Caco-2 (cell line): ENCODE measurements at regions not wholly inside any gene's neighbourhood (a gene's known extent, or its start where the extent isn't known, plus 50 kb on each side); places are given as distances from the start of the nearest gene placed in this dataset.

ENCODE experiments used
- BruUV-seq: library from RNA; stranded (reverse); fragments of 400-500 nt; replicated peaks from 2 replicates; lab custom pipeline; 2021; lab: Mats Ljungman, UMichigan
- CTCF ChIA-PET: fragments of 300-600 bp; sonication (Branson Sonifier 250); formaldehyde crosslinking; loops from one replicate; lab custom pipeline; 2022; ENCODE audit warnings: antibody characterized with exemption; lab: Charles Lee
- POLR2A ChIA-PET: fragments of 300-600 bp; sonication (Branson Sonifier 250); formaldehyde crosslinking; loops from one replicate; lab custom pipeline; 2022; ENCODE audit warnings: antibody characterized with exemption; lab: Charles Lee
- DNase-seq, 2 experiments: peaks; one replicate each; pipeline versions ENCODE4 v3.0.0 to v3.0.0-alpha.2; 2020 to 2022
- H3K27me3 ChIP-seq: replicated peaks from 2 replicates; pipeline ENCODE4 v1.6.0; 2011; ENCODE audit warnings: low read length; ENCODE audit not compliant: control insufficient read depth, insufficient read depth
- H3K36me3 ChIP-seq: 2 replicates; pipeline ENCODE4 v1.5.1; 2011; ENCODE audit warnings: low read length; ENCODE audit not compliant: control insufficient read depth, insufficient read depth
- H3K4me1 ChIP-seq: fragments of 250-450 bp; sonication (Bioruptor Pico); 2 replicates; pipeline ENCODE4 v1.5.1; 2020; ENCODE audit warnings: mild to moderate bottlenecking
- H3K4me3 ChIP-seq: 2 replicates; pipeline ENCODE4 v1.5.1; 2011; ENCODE audit warnings: low read depth, mild to moderate bottlenecking, control low read depth, low read length
- H3K9me3 ChIP-seq: fragments of 250-450 bp; sonication (Bioruptor Pico); 2 replicates; pipeline ENCODE4 v1.5.1; 2020; ENCODE audit warnings: mild to moderate bottlenecking, moderate library complexity
- H3K27ac Mint-ChIP-seq: one replicate; pipeline ENCODE4 v1.8.0; 2022; ENCODE audit warnings: mixed read lengths; ENCODE audit not compliant: unreplicated experiment
- H3K27me3 Mint-ChIP-seq: one replicate; pipeline ENCODE4 v1.8.0; 2022; ENCODE audit warnings: mixed read lengths; ENCODE audit not compliant: insufficient read depth, unreplicated experiment
- H3K36me3 Mint-ChIP-seq: one replicate; pipeline ENCODE4 v1.8.0; 2022; ENCODE audit warnings: mild to moderate bottlenecking, mixed read lengths; ENCODE audit not compliant: insufficient read depth, unreplicated experiment
- H3K4me1 Mint-ChIP-seq: one replicate; pipeline ENCODE4 v1.8.0; 2022; ENCODE audit warnings: low read depth, mixed read lengths; ENCODE audit not compliant: unreplicated experiment
- H3K4me3 Mint-ChIP-seq: one replicate; pipeline ENCODE4 v1.8.0; 2022; ENCODE audit warnings: mild to moderate bottlenecking, moderate library complexity, mixed read lengths; ENCODE audit not compliant: unreplicated experiment
- H3K9me3 Mint-ChIP-seq: one replicate; pipeline ENCODE4 v1.8.0; 2022; ENCODE audit warnings: mixed read lengths; ENCODE audit not compliant: unreplicated experiment
- intact Hi-C: fragments of 100-400 bp; cut with micrococcal nuclease; formaldehyde crosslinking; loops from one replicate; pipeline ENCODE4 v1.10.0; 2022; ENCODE audit not compliant: unreplicated experiment
- TF ChIP-seq, protein P1 (sequence below), 2 experiments: fragments of 200-600 bp in 1 of 2; IDR thresholded peaks; 1 replicate in 1 of 2; 2 replicates in 1 of 2; pipeline versions ENCODE4 v1.5.1 to v1.8.0; 2011 to 2022; ENCODE audit warnings: antibody characterized with exemption in 1 of 2, control low read depth in 1 of 2, inconsistent platforms in 1 of 2, low read depth in 1 of 2, low read length in 1 of 2, mild to moderate bottlenecking in 1 of 2, moderate library complexity in 1 of 2; ENCODE audit not compliant: insufficient read depth in 1 of 2, severe bottlenecking in 1 of 2, unreplicated experiment in 1 of 2

DNA sequence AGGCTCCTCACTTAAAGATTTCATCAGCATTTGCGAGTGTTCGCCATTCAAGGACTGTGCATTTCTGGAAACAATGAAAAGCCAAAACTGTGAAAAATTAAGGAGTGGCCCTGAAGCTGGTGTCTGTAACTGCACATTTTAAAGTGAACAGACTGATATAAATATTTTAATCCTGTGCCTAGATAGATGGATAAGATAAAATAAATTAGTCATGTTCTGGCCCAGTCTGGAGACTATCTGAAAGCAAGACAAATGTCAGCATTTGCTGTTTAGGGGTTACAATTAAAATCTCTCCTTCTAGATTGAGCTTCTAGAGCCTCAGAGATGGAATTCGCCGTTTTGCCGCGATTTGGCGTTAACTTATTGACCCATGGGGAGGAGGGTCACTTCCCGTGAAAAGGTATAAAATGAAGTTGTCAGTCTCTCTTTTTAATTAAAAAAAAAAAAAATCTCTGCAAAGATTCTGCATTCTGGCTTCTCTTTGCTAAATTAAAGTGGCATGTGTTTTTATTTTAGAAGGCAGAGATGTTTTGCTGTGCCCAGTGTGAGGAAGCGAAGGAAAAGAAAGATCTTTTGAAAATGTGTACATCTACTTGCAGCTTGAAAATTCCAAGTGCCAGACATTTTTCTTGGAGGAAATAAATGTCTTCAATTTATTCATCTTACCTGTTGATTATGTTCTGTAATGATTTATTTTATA lies 79.7 kb upstream of the WNT7B start:
- no peaks in the 10 kb centered on the region for H3K27me3 ChIP-seq
- H3K4me3 Mint-ChIP-seq: no peak overlapping the region
- no peaks in the 10 kb centered on the region for H3K4me1 ChIP-seq
- intact Hi-C loops: no loop called here
- TF ChIP-seq, protein P1, sequence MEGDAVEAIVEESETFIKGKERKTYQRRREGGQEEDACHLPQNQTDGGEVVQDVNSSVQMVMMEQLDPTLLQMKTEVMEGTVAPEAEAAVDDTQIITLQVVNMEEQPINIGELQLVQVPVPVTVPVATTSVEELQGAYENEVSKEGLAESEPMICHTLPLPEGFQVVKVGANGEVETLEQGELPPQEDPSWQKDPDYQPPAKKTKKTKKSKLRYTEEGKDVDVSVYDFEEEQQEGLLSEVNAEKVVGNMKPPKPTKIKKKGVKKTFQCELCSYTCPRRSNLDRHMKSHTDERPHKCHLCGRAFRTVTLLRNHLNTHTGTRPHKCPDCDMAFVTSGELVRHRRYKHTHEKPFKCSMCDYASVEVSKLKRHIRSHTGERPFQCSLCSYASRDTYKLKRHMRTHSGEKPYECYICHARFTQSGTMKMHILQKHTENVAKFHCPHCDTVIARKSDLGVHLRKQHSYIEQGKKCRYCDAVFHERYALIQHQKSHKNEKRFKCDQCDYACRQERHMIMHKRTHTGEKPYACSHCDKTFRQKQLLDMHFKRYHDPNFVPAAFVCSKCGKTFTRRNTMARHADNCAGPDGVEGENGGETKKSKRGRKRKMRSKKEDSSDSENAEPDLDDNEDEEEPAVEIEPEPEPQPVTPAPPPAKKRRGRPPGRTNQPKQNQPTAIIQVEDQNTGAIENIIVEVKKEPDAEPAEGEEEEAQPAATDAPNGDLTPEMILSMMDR (IDR thresholded peaks at IDR 0.05; ENCODE audit: insufficient read depth in 1 of 2, low read depth in 1 of 2, low read length in 1 of 2, severe bottlenecking in 1 of 2, unreplicated experiment in 1 of 2): no peak
- CTCF ChIA-PET: interaction anchor here (0.6 kb wide), 1 partner anchor 60 kb away, joined by 3 read pairs; no protein-coding TSS in a partner anchor
- H3K9me3 ChIP-seq: no peaks in the 10 kb centered on the region
- H3K4me3 ChIP-seq: no peak overlapping the region
- no peak overlapping the region for H3K27ac Mint-ChIP-seq
- H3K36me3 ChIP-seq: no peaks in the 10 kb centered on the region
- DNase-seq: no peak
- H3K4me1 Mint-ChIP-seq: no peaks in the 10 kb centered on the region
- no peaks in the 10 kb centered on the region for H3K36me3 Mint-ChIP-seq
- POLR2A ChIA-PET: interaction anchor here (0.7 kb wide), 2 partner anchors 9 to 77 kb away, joined by 6 read pairs; no protein-coding TSS in a partner anchor
- H3K9me3 Mint-ChIP-seq: no peaks in the 10 kb centered on the region
- H3K27me3 Mint-ChIP-seq: no peaks in the 10 kb centered on the region
- BruUV-seq: no TSS peak

DNA sequence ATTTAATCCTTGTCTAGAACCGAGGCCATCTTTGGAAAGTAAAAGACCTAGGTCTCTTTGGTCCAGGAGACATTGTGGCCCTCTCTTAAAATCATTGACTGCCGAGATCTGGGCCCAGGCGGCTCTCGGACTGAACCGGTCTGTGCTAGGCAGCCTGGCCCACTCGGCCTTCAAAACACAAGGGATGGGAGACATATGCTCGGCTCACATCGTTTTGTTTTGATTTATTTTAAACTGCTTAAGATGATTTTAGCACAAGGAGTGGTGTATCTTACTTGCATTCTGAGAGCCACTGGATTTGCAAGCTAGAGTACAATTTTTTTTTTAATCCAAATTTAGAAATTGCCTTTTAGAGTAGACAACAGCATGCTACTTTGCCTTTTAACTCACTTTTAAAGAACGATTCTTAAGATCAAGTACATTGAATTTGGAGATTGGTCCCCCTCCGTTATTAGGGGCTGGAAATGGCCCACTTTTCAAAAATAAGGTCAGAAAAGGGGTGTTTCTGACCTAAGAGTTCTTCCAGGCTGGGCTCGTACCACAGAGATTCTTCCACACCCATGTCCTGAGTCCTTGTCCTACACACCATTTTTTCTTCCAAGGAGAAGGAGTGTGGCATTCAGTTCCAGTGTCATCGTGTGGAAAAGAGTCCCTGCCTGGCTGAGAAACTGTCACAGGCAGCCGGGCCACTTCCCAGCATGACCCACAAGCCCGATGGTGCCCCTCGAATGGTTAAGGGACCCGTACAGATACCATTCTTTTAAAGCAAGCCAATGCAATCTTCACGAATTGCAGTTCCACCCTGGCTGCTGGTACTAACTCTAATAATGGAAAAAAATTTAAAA lies 80.5 kb upstream of the WNT7B start:
- CTCF ChIA-PET: interaction anchor here (0.6 kb wide), 1 partner anchor 59 kb away, joined by 3 read pairs; no protein-coding TSS in a partner anchor
- POLR2A ChIA-PET: no interaction called here
- no peaks in the 10 kb centered on the region for H3K27me3 Mint-ChIP-seq
- H3K27ac Mint-ChIP-seq: no peak overlapping the region
- no peaks in the 10 kb centered on the region for H3K4me1 ChIP-seq
- no peaks in the 10 kb centered on the region for H3K27me3 ChIP-seq
- H3K36me3 ChIP-seq: no peaks in the 10 kb centered on the region
- H3K4me3 ChIP-seq: no peak overlapping the region
- TF ChIP-seq, protein P1 (IDR thresholded peaks at IDR 0.05; ENCODE audit: insufficient read depth in 1 of 2, low read depth in 1 of 2, low read length in 1 of 2, severe bottlenecking in 1 of 2, unreplicated experiment in 1 of 2): no peak
- no peaks in the 10 kb centered on the region for H3K4me1 Mint-ChIP-seq
- intact Hi-C loops: no loop called here
- DNase-seq: peak in 1 of 2 experiments; percentile 2
- no peaks in the 10 kb centered on the region for H3K9me3 ChIP-seq
- BruUV-seq: no TSS peak
- H3K4me3 Mint-ChIP-seq: no peak overlapping the region
- H3K9me3 Mint-ChIP-seq: no peaks in the 10 kb centered on the region
- H3K36me3 Mint-ChIP-seq: no peaks in the 10 kb centered on the region

DNA sequence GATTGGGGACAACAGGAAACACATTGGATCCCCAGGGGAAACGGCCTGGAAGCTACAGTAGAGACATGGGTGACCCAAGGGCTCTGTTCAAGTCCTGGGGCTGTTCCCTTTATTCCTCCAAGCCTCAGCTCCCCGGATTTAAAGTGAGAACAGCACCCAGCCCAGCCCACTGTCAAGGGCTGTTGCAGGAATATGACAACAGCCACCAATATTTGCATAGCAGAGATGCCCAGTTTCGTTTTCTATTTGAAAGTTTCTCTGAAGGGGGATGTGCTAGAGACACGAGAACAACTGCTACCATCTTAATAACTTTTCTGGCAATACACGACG lies 81.1 kb upstream of the WNT7B start:
- no peak overlapping the region for H3K4me3 ChIP-seq
- Mint-ChIP-seq H3K9me3 (no peaks in the 10 kb centered on the region), H3K4me3 (no peak overlapping the region), H3K4me1 (no peaks in the 10 kb centered on the region), H3K27me3 (no peaks in the 10 kb centered on the region), H3K27ac (no peak overlapping the region), H3K36me3 (no peaks in the 10 kb centered on the region)
- intact Hi-C loops: no loop called here
- DNase-seq: peak in 1 of 2 experiments; percentile 7
- H3K9me3 ChIP-seq: no peaks in the 10 kb centered on the region
- BruUV-seq: no TSS peak
- TF ChIP-seq, protein P1 (IDR thresholded peaks at IDR 0.05; ENCODE audit: insufficient read depth in 1 of 2, low read depth in 1 of 2, low read length in 1 of 2, severe bottlenecking in 1 of 2, unreplicated experiment in 1 of 2): no peak
- H3K27me3 ChIP-seq: no peaks in the 10 kb centered on the region
- CTCF ChIA-PET: no interaction called here
- H3K4me1 ChIP-seq: no peaks in the 10 kb centered on the region
- H3K36me3 ChIP-seq: no peaks in the 10 kb centered on the region
- POLR2A ChIA-PET: no interaction called here
